Mesenchymal stem cell (in vitro differentiated cells and primary cell): ENCODE measurements at regions not wholly inside any gene's neighbourhood (a gene's known extent, or its start where the extent isn't known, plus 50 kb on each side); places are given as distances from the start of the nearest gene placed in this dataset.

Experiments used
- DNase-seq: peaks from one replicate; pipeline ENCODE4 v3.0.0-alpha.2; 2013
- H2AFZ ChIP-seq: one replicate; pipeline ENCODE4 v1.6.1; 2013; ENCODE audit warnings: low read depth, mild to moderate bottlenecking, control low read depth, inconsistent platforms, low read length, moderate library complexity
- H2AK5ac ChIP-seq: 2 replicates; pipeline ENCODE4 v1.6.1; 2013; ENCODE audit warnings: low read length, moderate library complexity, mild to moderate bottlenecking, inconsistent platforms; ENCODE audit not compliant: severe bottlenecking
- H2BK120ac ChIP-seq: one replicate; pipeline ENCODE4 v1.6.1; 2013; ENCODE audit warnings: low read depth, mild to moderate bottlenecking, inconsistent platforms, low read length, moderate library complexity
- H2BK12ac ChIP-seq, 2 experiments: one replicate each; pipeline ENCODE4 v1.6.1; 2013; ENCODE audit warnings: inconsistent platforms in 2 of 2, low read length in 2 of 2, mild to moderate bottlenecking in 2 of 2, moderate library complexity in 2 of 2, control low read depth in 1 of 2
- H2BK15ac ChIP-seq: one replicate; pipeline ENCODE4 v1.6.1; 2013; ENCODE audit warnings: mild to moderate bottlenecking, low read depth, inconsistent platforms; ENCODE audit not compliant: poor library complexity, severe bottlenecking
- H2BK5ac ChIP-seq: 2 replicates; pipeline ENCODE4 v1.6.1; 2013; ENCODE audit warnings: low read depth, mild to moderate bottlenecking, low read length, control low read depth, inconsistent platforms; ENCODE audit not compliant: poor library complexity, severe bottlenecking
- H3K14ac ChIP-seq, 2 experiments: one replicate each; pipeline ENCODE4 v1.6.1; 2013; ENCODE audit warnings: inconsistent platforms in 2 of 2, low read length in 2 of 2, control low read depth in 1 of 2, mild to moderate bottlenecking in 1 of 2, moderate library complexity in 1 of 2
- H3K18ac ChIP-seq, 2 experiments: one replicate each; pipeline ENCODE4 v1.6.1; 2013; ENCODE audit warnings: inconsistent platforms in 2 of 2, low read length in 2 of 2, control low read depth in 1 of 2, low read depth in 1 of 2, mild to moderate bottlenecking in 1 of 2
- H3K23ac ChIP-seq, 2 experiments: one replicate each; pipeline ENCODE4 v1.6.1; 2013; ENCODE audit warnings: inconsistent platforms in 2 of 2, low read length in 2 of 2, mild to moderate bottlenecking in 2 of 2, moderate library complexity in 2 of 2, control low read depth in 1 of 2
- H3K27ac ChIP-seq: 2 replicates; pipeline ENCODE4 v1.5.1; 2013; ENCODE audit warnings: mild to moderate bottlenecking, moderate library complexity, low read length, control low read depth, inconsistent platforms; ENCODE audit not compliant: poor library complexity, severe bottlenecking
- H3K27me3 ChIP-seq, 2 experiments: 2 replicates each; pipeline versions ENCODE4 v1.6.1 to v1.7.0; 2013; ENCODE audit warnings: low read length in 2 of 2, mild to moderate bottlenecking in 2 of 2, moderate library complexity in 2 of 2, control low read depth in 1 of 2, inconsistent platforms in 1 of 2; ENCODE audit not compliant: control insufficient read depth in 1 of 2, insufficient read depth in 1 of 2
- H3K36me3 ChIP-seq, 2 experiments: 2 replicates each; pipeline versions ENCODE4 v1.6.1 to v1.7.0; 2013; ENCODE audit warnings: low read length in 2 of 2, control low read depth in 1 of 2, inconsistent platforms in 1 of 2, low read depth in 1 of 2, mild to moderate bottlenecking in 1 of 2; ENCODE audit not compliant: insufficient read depth in 2 of 2, control insufficient read depth in 1 of 2
- H3K4ac ChIP-seq, 2 experiments: one replicate each; pipeline ENCODE4 v1.6.1; 2013; ENCODE audit warnings: inconsistent platforms in 2 of 2, low read length in 2 of 2, mild to moderate bottlenecking in 2 of 2, moderate library complexity in 2 of 2, control low read depth in 1 of 2, low read depth in 1 of 2
- H3K4me1 ChIP-seq: 2 replicates; pipeline ENCODE4 v1.6.1; 2013; ENCODE audit warnings: low read depth, low read length, control low read depth; ENCODE audit not compliant: control insufficient read depth, insufficient read depth
- H3K4me2 ChIP-seq: 2 replicates; pipeline ENCODE4 v1.6.1; 2013; ENCODE audit warnings: low read length, mild to moderate bottlenecking, inconsistent platforms; ENCODE audit not compliant: poor library complexity, severe bottlenecking
- H3K4me3 ChIP-seq, 2 experiments: 2 replicates each; pipeline versions ENCODE4 v1.5.1 to v1.7.0; 2013; ENCODE audit warnings: low read length in 2 of 2, mild to moderate bottlenecking in 2 of 2, control low read depth in 1 of 2, low read depth in 1 of 2; ENCODE audit not compliant: insufficient read depth in 1 of 2
- H3K79me1 ChIP-seq: replicated peaks from 2 replicates; pipeline ENCODE4 v1.6.1; 2013; ENCODE audit warnings: mild to moderate bottlenecking, control low read depth, low read length, inconsistent platforms; ENCODE audit not compliant: poor library complexity, severe bottlenecking
- H3K9ac ChIP-seq: 2 replicates; pipeline ENCODE4 v1.7.0; 2013; ENCODE audit warnings: mild to moderate bottlenecking, low read length, moderate library complexity
- H3K9me3 ChIP-seq: 2 replicates; pipeline ENCODE4 v1.7.0; 2013; ENCODE audit warnings: mild to moderate bottlenecking, low read length; ENCODE audit not compliant: control insufficient read depth
- H4K8ac ChIP-seq: one replicate; pipeline ENCODE4 v1.6.1; 2013; ENCODE audit warnings: inconsistent platforms, mild to moderate bottlenecking, low read length, moderate library complexity
- H4K91ac ChIP-seq: one replicate; pipeline ENCODE4 v1.6.1; 2013; ENCODE audit warnings: mild to moderate bottlenecking, low read length, inconsistent platforms
- WGBS: methylation state at CpG from one replicate; pipeline ENCODE4 v1.1.7; 2013; ENCODE audit warnings: mixed read lengths; 5-methylcytosine and 5-hydroxymethylcytosine counted together

DNA sequence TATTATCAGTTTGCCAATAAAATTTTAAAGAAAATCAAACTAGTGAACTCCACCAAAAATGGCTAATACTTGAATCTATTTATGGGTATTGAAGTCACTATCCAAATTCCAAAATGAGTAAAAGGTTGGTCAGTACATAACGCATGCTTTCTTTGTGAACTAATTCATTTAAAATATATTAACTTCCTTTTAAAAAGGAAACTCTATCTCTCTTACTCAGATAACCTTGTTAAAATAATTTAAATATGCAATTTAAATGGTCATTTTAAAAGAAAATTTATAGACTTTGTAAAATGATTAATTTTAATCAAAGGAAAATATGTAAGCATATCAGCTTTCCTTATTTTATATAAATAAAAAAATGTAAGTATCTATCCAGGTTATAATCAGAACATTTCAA, 419.4 kb upstream of the ZNF385D start:
- H3K14ac ChIP-seq = no peak overlapping the region
- H2BK12ac ChIP-seq = no peak overlapping the region
- H2BK120ac ChIP-seq = no peak overlapping the region
- H3K18ac ChIP-seq = no peak overlapping the region
- no peak overlapping the region for H4K8ac ChIP-seq
- no peak overlapping the region for H2AFZ ChIP-seq
- no peaks in the 10 kb centered on the region for H3K4me1 ChIP-seq
- H3K4me2 ChIP-seq = no peak overlapping the region
- no peak overlapping the region for H3K4me3 ChIP-seq
- H3K4ac ChIP-seq = no peak overlapping the region
- no peak overlapping the region for H4K91ac ChIP-seq
- WGBS = no CpG with 5 or more reads among the region's 1 CpG
- no peaks in the 10 kb centered on the region for H3K36me3 ChIP-seq
- H3K27ac ChIP-seq = no peak overlapping the region
- no peaks in the 10 kb centered on the region for H3K79me1 ChIP-seq
- no peak for DNase-seq
- no peak overlapping the region for H2BK15ac ChIP-seq
- no peaks in the 10 kb centered on the region for H3K27me3 ChIP-seq
- no peak overlapping the region for H3K23ac ChIP-seq
- H2BK5ac ChIP-seq = no peak overlapping the region
- H3K9me3 ChIP-seq = peaks cover 9% of the 10 kb centered on the region
- no peak overlapping the region for H2AK5ac ChIP-seq
- H3K9ac ChIP-seq = no peak overlapping the region

DNA sequence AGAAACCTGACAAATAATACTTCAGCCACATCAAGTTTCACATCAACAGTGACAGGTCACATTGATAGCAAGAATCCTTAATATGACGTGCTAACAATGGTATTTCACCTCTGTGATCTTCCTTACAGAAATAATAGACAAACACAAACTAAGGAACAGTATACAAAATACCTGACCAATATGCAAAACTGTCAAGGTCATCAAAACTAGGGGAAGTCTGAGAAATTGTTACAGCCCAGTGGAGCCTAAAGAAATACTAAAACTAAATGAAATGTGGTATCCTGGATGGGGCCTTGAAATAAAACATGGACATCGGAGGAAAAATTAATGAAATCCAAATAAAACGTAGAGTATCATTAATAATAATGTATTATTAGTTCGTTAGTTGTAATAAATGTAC, 422.0 kb upstream of the ZNF385D start:
- Histone ChIP-seq H4K91ac (no peak overlapping the region), H2BK15ac (no peak overlapping the region), H3K4me2 (no peak overlapping the region), H3K23ac (no peak overlapping the region), H2BK5ac (no peak overlapping the region), H2BK12ac (no peak overlapping the region), H4K8ac (no peak overlapping the region), H3K4me1 (peaks cover 1% of the 10 kb centered on the region), H3K18ac (no peak overlapping the region), H3K4me3 (no peak overlapping the region), H2AK5ac (no peak overlapping the region), H3K9ac (no peak overlapping the region), H3K36me3 (no peaks in the 10 kb centered on the region), H3K4ac (no peak overlapping the region), H2BK120ac (no peak overlapping the region), H3K79me1 (no peaks in the 10 kb centered on the region), H3K14ac (no peak overlapping the region), H3K27ac (no peak overlapping the region), H3K27me3 (no peaks in the 10 kb centered on the region), H3K9me3 (no peaks in the 10 kb centered on the region), H2AFZ (no peak overlapping the region)
- WGBS = 75% methylated on average over 2 of the region's 4 CpGs
- no peak for DNase-seq

DNA sequence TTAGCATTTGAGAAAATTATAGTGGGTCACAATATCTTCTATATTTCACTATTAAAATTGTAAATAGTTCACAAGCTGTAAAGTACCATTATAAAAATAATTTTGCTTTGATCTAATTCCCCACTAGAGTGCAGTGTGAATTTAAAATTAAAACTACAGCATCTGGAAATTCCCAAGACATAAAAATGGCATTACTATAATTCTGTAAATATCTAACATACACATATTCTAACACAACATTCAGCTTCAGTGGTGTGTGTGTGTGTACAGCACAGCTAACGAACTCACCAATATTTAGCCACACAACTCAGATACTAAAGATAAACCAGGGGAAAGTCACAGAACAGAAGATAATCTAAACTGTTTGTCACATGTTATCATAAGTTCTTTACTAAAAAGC, 424.9 kb upstream of the ZNF385D start:
- no peak overlapping the region for H3K4me2 ChIP-seq
- H3K27ac ChIP-seq = no peak overlapping the region
- H3K4me3 ChIP-seq = no peak overlapping the region

DNA sequence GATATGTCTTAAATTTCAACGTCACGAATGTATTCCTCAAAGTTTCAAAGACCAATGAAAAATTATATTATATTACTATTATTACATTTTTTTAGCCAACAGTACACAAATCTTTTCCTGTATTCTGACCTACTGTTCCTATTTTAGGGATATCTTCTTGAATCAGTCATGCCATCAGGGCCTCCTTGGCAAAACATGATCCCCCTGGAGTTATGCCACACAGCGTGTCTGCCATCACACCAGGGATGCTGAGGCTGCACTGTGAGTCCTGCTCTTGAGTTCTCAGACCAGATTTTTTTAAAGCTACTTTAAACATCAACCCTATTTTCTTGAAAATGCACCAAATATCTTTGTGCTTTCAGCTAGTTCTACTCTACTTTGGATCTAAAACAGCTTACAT, 425.9 kb upstream of the ZNF385D start:
- Histone ChIP-seq H3K14ac (no peak overlapping the region), H3K9ac (no peak overlapping the region), H2AFZ (no peak overlapping the region), H3K79me1 (no peaks in the 10 kb centered on the region), H3K4me3 (no peak overlapping the region), H2BK120ac (no peak overlapping the region), H3K18ac (no peak overlapping the region), H3K4me2 (no peak overlapping the region), H3K27me3 (no peaks in the 10 kb centered on the region), H4K8ac (no peak overlapping the region), H2BK15ac (no peak overlapping the region), H3K27ac (no peak overlapping the region), H3K23ac (no peak overlapping the region), H3K4me1 (peaks cover 1% of the 10 kb centered on the region), H2BK5ac (no peak overlapping the region), H2AK5ac (no peak overlapping the region), H4K91ac (no peak overlapping the region), H3K9me3 (no peaks in the 10 kb centered on the region), H2BK12ac (no peak overlapping the region), H3K4ac (no peak overlapping the region), H3K36me3 (no peaks in the 10 kb centered on the region)
- DNase-seq = no peak
- WGBS = 92% methylated on average over 1 of the region's 3 CpGs

More for the DNA sequence above, 424.9 kb upstream of the ZNF385D start:
- no peak overlapping the region for H3K4ac ChIP-seq
- H2BK120ac ChIP-seq = no peak overlapping the region
- no peak overlapping the region for H2BK15ac ChIP-seq
- no peak overlapping the region for H2AFZ ChIP-seq
- H3K36me3 ChIP-seq = no peaks in the 10 kb centered on the region
- no peak overlapping the region for H2BK12ac ChIP-seq
- no peak overlapping the region for H2BK5ac ChIP-seq
- H3K9me3 ChIP-seq = no peaks in the 10 kb centered on the region
- H3K79me1 ChIP-seq = no peaks in the 10 kb centered on the region
- no peak overlapping the region for H3K9ac ChIP-seq
- 75% methylated on average over 1 of the region's 1 CpG for WGBS
- H3K4me1 ChIP-seq = peaks cover 1% of the 10 kb centered on the region
- no peaks in the 10 kb centered on the region for H3K27me3 ChIP-seq
- H2AK5ac ChIP-seq = no peak overlapping the region
- no peak overlapping the region for H4K91ac ChIP-seq
- no peak overlapping the region for H3K23ac ChIP-seq
- H3K14ac ChIP-seq = no peak overlapping the region
- no peak for DNase-seq
- H4K8ac ChIP-seq = no peak overlapping the region
- no peak overlapping the region for H3K18ac ChIP-seq
